Prostate gland (tissue), 2 donors: ENCODE measurements at regions not wholly inside any gene's neighbourhood (a gene's known extent, or its start where the extent isn't known, plus 50 kb on each side); places are given as distances from the start of the nearest gene placed in this dataset.

Experiments used
- DNase-seq: peaks from one replicate; pipeline ENCODE4 v3.0.0-alpha.2; 2019; ENCODE audit warnings: low spot score
- H3K27ac ChIP-seq, 2 donors: fragments of 200-600 bp; sonication (generic); 2 replicates each; pipeline ENCODE4 v1.5.1; 2017 to 2019
- H3K27me3 ChIP-seq: fragments of 200-600 bp; sonication (generic); replicated peaks from 2 replicates; pipeline ENCODE4 v1.5.1; 2019; ENCODE audit not compliant: insufficient read depth
- H3K36me3 ChIP-seq, 2 donors: fragments of 200-600 bp; sonication (generic); 1 replicate in 1 of 2; 2 replicates in 1 of 2; pipeline versions ENCODE4 v1.5.1 to v1.8.1; 2017 to 2019
- H3K4me1 ChIP-seq: fragments of 200-600 bp; sonication (generic); replicated peaks from 2 replicates; pipeline ENCODE4 v1.5.1; 2019
- H3K4me3 ChIP-seq, 2 donors: fragments of 200-600 bp; sonication (generic); 2 replicates each; pipeline ENCODE4 v1.5.1; 2017 to 2019
- H3K9me3 ChIP-seq: fragments of 200-600 bp; sonication (generic); 2 replicates; pipeline ENCODE4 v1.5.1; 2017
- POLR2A ChIP-seq: fragments of 450-650 bp; IDR thresholded peaks from one replicate; pipeline ENCODE4 v1.6.1; 2016; ENCODE audit warnings: antibody characterized with exemption, mild to moderate bottlenecking
- POLR2AphosphoS5 ChIP-seq: sonication (generic); formaldehyde crosslinking; IDR thresholded peaks from one replicate; pipeline ENCODE4 v1.6.1; 2017; ENCODE audit warnings: antibody characterized with exemption
- WGBS: methylation state at CpG from one replicate; pipeline ENCODE4 v1.1.5; 2018; 5-methylcytosine and 5-hydroxymethylcytosine counted together
- intact Hi-C: fragments of 100-400 bp; cut with DNase I; formaldehyde crosslinking; loops from one replicate; pipeline ENCODE4 v1.14.2; 2022
- TF ChIP-seq, protein P1 (sequence below), 4 experiments: fragments of 200-600 bp in 2 of 4; fragments of 450-650 bp in 2 of 4; sonication (generic) in 2 of 4; IDR thresholded peaks; 1 replicate in 3 of 4; 2 replicates in 1 of 4; pipeline ENCODE4 v1.5.1; 2016 to 2019; ENCODE audit warnings: antibody characterized with exemption in 4 of 4, mild to moderate bottlenecking in 2 of 4, moderate library complexity in 2 of 4

DNA sequence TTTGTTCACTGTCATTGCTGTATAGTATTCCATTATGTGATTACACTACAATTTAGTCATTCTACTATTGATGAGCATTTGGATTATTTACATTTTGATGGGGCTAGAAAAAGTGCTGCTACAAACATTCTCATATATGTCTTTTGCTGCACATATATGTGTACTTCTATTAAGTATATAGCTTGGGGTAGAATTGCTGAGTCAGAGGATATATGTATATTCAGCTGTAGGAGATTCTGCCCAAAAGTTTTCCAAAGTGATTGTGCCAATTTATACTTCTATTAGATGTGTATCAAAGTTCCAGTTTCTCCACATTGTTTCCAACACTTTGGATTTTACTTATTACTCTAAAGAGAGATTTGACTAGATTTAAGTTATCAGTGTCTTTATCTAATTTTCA is 101.7 kb upstream of the UGP2 start:
- H3K4me3 ChIP-seq: no peak overlapping the region
- intact Hi-C loops: no loop called here
- TF ChIP-seq POLR2A (no peak), POLR2AphosphoS5 (no peak)
- TF ChIP-seq, protein P1, sequence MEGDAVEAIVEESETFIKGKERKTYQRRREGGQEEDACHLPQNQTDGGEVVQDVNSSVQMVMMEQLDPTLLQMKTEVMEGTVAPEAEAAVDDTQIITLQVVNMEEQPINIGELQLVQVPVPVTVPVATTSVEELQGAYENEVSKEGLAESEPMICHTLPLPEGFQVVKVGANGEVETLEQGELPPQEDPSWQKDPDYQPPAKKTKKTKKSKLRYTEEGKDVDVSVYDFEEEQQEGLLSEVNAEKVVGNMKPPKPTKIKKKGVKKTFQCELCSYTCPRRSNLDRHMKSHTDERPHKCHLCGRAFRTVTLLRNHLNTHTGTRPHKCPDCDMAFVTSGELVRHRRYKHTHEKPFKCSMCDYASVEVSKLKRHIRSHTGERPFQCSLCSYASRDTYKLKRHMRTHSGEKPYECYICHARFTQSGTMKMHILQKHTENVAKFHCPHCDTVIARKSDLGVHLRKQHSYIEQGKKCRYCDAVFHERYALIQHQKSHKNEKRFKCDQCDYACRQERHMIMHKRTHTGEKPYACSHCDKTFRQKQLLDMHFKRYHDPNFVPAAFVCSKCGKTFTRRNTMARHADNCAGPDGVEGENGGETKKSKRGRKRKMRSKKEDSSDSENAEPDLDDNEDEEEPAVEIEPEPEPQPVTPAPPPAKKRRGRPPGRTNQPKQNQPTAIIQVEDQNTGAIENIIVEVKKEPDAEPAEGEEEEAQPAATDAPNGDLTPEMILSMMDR (IDR thresholded peaks at IDR 0.05): no peak

DNA sequence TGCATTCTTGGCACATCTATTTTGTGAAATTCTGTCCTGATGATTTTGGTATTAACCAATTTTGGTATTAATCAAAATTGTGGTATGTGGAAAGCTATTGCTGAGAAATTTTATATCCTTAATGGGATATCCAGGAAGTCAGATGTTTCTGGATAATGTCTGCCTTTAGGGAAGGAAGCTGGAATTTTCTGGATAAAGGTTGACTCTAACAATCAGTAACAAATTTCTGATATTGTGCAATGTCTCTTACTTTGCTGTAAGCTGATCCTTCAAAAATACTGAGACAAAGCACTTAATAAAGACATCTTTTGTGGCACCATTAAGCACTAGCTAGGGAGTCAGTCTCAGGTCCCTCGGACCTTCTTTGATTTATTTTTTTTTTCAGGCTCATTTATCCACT is 100.8 kb upstream of the UGP2 start:
- WGBS: 39% methylated on average over 1 of the region's 1 CpG
- no peaks in the 10 kb centered on the region for H3K27me3 ChIP-seq

More for the DNA sequence above, 101.7 kb upstream of the UGP2 start:
- Histone ChIP-seq H3K27ac (no peak overlapping the region), H3K27me3 (no peaks in the 10 kb centered on the region), H3K9me3 (no peaks in the 10 kb centered on the region), H3K4me1 (no peaks in the 10 kb centered on the region), H3K36me3 (no peaks in the 10 kb centered on the region)
- no peak for DNase-seq

DNA sequence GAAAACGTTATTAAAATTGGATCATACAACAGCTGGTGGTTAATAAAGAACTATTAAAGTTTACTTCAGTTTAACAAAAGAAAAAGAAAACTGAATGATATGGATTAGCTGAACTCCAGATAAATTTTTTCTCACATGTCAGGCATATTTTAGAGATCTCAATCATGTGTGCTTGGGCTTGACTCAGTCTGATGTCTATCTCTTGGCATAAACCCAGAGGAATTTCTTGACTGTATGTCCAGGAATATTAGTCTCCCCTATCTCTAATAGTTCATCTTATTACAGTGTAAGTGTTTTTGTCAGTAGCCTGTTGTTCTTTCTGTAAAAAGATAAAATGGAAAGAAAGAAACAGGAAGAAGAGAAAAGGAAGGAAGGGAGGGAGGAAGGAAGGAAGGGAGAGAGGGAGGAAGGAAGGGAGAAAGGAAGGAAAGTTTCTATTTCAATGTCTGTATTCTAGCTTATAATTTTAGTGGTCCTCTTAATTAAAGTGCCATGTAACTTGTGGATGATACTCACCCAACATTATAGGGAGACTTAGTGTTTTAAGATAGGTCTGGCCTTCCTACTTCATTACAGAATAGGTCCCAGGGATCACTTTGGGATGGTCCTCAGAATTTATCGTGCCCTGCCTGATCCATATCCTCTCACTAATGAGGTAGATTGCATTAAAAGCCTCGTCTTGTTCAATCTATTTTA is 99.7 kb upstream of the UGP2 start:
- WGBS: 52% methylated on average over 3 of the region's 3 CpGs
- Histone ChIP-seq H3K36me3 (no peaks in the 10 kb centered on the region), H3K27ac (no peak overlapping the region), H3K9me3 (no peaks in the 10 kb centered on the region), H3K27me3 (no peaks in the 10 kb centered on the region), H3K4me1 (no peaks in the 10 kb centered on the region), H3K4me3 (no peak overlapping the region)
- DNase-seq: no peak
- intact Hi-C loops: no loop called here
- TF ChIP-seq POLR2A (no peak), POLR2AphosphoS5 (no peak)
- TF ChIP-seq, protein P1 (IDR thresholded peaks at IDR 0.05): no peak

More for the DNA sequence above, 100.8 kb upstream of the UGP2 start:
- DNase-seq: no peak
- TF ChIP-seq POLR2A (no peak), POLR2AphosphoS5 (no peak)
- TF ChIP-seq, protein P1 (IDR thresholded peaks at IDR 0.05): no peak
- Histone ChIP-seq H3K4me3 (no peak overlapping the region), H3K9me3 (no peaks in the 10 kb centered on the region), H3K27ac (no peak overlapping the region), H3K4me1 (no peaks in the 10 kb centered on the region), H3K36me3 (no peaks in the 10 kb centered on the region)
- intact Hi-C loops: no loop called here

DNA sequence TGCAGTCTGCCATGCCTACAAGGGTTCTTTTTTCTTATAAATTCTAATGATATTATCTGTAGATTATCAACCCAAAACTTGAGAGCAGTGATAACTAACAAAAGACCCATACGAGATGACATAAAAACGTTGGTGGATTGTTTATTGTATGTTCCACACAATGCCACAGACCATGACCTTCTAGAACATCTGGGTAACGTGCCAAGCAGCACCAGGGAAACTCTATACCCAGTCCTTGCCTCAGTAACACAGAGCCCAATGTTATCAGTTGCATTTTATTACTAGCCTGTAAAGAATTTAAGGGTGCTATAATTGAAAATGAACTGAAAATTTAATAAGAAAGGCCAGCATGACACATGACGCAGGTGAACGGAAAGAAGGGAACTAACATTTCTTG is 99.1 kb upstream of the UGP2 start:
- Histone ChIP-seq H3K27ac (no peak overlapping the region), H3K9me3 (no peaks in the 10 kb centered on the region), H3K4me3 (no peak overlapping the region), H3K4me1 (no peaks in the 10 kb centered on the region), H3K36me3 (no peaks in the 10 kb centered on the region), H3K27me3 (no peaks in the 10 kb centered on the region)
- no peak for DNase-seq
- WGBS: 47% methylated on average over 5 of the region's 5 CpGs
- intact Hi-C loops: no loop called here
- TF ChIP-seq, protein P1 (IDR thresholded peaks at IDR 0.05): no peak
- TF ChIP-seq POLR2AphosphoS5: no peak
- TF ChIP-seq POLR2A: no peak
